SK-N-DZ (cell line): ENCODE measurements at regions not wholly inside any gene's neighbourhood (a gene's known extent, or its start where the extent isn't known, plus 50 kb on each side); places are given as distances from the start of the nearest gene placed in this dataset.
A peak's percentile ranks its signal among the peaks of the same experiment; 100 is the strongest.
"Not testable (repeated sequence)": the region's sequence is repeated elsewhere in the genome, so short reads cannot be mapped to it uniquely, and the experiment has no call there.

ENCODE experiments used
- DNase-seq: peaks from one replicate; pipeline ENCODE4 v3.0.0-alpha.2; 2015; ENCODE audit warnings: low spot score

- no peak for DNase-seq
These were observed 150.6 kb upstream of the UBE2E3 start for GRCh38 chr2:180829836-180830235.

GRCh38 chr2:180829261-180829660, 151.1 kb upstream of the UBE2E3 start:
- no peak for DNase-seq

GRCh38 chr2:180828756-180829155, 151.6 kb upstream of the UBE2E3 start:
- DNase-seq = no peak

GRCh38 chr2:180823546-180824141, 156.8 kb upstream of the UBE2E3 start:
- DNase-seq = no peak

GRCh38 chr2:180819106-180819505, 161.3 kb upstream of the UBE2E3 start:
- DNase-seq = no peak

GRCh38 chr2:180818700-180819099, 161.7 kb upstream of the UBE2E3 start:
- DNase-seq = not testable (repeated sequence)

GRCh38 chr2:180799141-180799540, 181.3 kb upstream of the UBE2E3 start:
- DNase-seq = no peak

- peak; percentile 52 for DNase-seq
These were observed 189.5 kb upstream of the UBE2E3 start for GRCh38 chr2:180790891-180791290.

- DNase-seq = no peak
These were observed 193.1 kb upstream of the UBE2E3 start for GRCh38 chr2:180787330-180787729.

GRCh38 chr2:180781276-180781675, 199.1 kb upstream of the UBE2E3 start:
- DNase-seq = no peak

GRCh38 chr2:180778291-180778690, 202.1 kb upstream of the UBE2E3 start:
- DNase-seq = no peak

- DNase-seq = no peak
These were observed 203.5 kb upstream of the UBE2E3 start for GRCh38 chr2:180776921-180777320.

GRCh38 chr2:180775711-180776110, 204.7 kb upstream of the UBE2E3 start:
- no peak for DNase-seq

- DNase-seq = not testable (repeated sequence)
These were observed 215.1 kb upstream of the UBE2E3 start for GRCh38 chr2:180765316-180765715.

GRCh38 chr2:180763263-180763989, 217.0 kb upstream of the UBE2E3 start:
- DNase-seq = no peak

- DNase-seq = no peak
These were observed 219.2 kb upstream of the UBE2E3 start for GRCh38 chr2:180761224-180761623.

GRCh38 chr2:180759631-180760030, 220.8 kb upstream of the UBE2E3 start:
- DNase-seq = no peak

- DNase-seq = no peak
These were observed 226.3 kb upstream of the UBE2E3 start for GRCh38 chr2:180753809-180754761.

GRCh38 chr2:180751306-180751920, 229.0 kb upstream of the UBE2E3 start:
- no peak for DNase-seq

GRCh38 chr2:180747728-180748127, 232.7 kb upstream of the UBE2E3 start:
- DNase-seq = no peak

- DNase-seq = no peak
These were observed 237.0 kb upstream of the UBE2E3 start for GRCh38 chr2:180743401-180743800.

GRCh38 chr2:180742801-180743200, 237.6 kb upstream of the UBE2E3 start:
- DNase-seq = no peak
